ENCODE measurements at regions not wholly inside any gene's neighbourhood (a gene's known extent, or its start where the extent isn't known, plus 50 kb on each side); places are given as distances from the start of the nearest gene placed in this dataset.

- TF ChIP-seq POLR2A (IDR thresholded peaks at IDR 0.05): no peak
- no peak for TF ChIP-seq CTCF (IDR thresholded peaks at IDR 0.05)
- TF ChIP-seq POLR2AphosphoS5 (IDR thresholded peaks at IDR 0.05): no peak
Observed at GRCh38 chr4:163631288-163631687, 136.8 kb downstream of the TMA16 start.

Measured in breast epithelium (tissue), 3 donors.